ENCODE measurements at regions not wholly inside any gene's neighbourhood (a gene's known extent, or its start where the extent isn't known, plus 50 kb on each side); places are given as distances from the start of the nearest gene placed in this dataset.

DNA sequence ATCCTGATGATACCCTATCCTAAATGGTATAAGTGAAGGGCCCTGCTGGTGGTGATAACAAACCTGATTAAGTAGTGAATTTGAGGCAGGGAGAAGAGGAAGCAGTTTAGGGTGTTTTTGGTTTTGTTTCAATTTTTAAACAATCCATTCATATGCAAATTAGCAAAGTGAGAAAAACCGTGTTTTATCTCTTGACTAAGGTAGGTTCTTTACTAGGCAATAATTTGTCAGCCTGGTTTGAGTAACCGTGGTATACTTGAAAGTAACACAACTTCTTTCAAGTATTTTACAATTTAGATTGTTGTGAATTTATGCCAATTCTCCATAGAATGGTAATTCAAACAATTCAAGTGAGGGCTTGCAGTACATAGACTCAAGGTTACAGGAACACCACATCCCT is 177.8 kb upstream of the CD180 start:
- H3F3A ChIP-seq (ENCODE audit: insufficient read depth), result no peaks in the 10 kb centered on the region
- H3K79me2 ChIP-seq (ENCODE audit: insufficient read depth, low read length), result no peaks in the 10 kb centered on the region
- no peaks in the 10 kb centered on the region for H3K27me3 ChIP-seq (ENCODE audit: low read length)
- H3K4me2 ChIP-seq (ENCODE audit: low read depth, low read length, poor library complexity, severe bottlenecking), result no peak overlapping the region
- no peak for TF ChIP-seq EZH2phosphoT487 (conservative IDR thresholded peaks at IDR 0.05; ENCODE audit: low read length)
- TF ChIP-seq, protein P1, sequence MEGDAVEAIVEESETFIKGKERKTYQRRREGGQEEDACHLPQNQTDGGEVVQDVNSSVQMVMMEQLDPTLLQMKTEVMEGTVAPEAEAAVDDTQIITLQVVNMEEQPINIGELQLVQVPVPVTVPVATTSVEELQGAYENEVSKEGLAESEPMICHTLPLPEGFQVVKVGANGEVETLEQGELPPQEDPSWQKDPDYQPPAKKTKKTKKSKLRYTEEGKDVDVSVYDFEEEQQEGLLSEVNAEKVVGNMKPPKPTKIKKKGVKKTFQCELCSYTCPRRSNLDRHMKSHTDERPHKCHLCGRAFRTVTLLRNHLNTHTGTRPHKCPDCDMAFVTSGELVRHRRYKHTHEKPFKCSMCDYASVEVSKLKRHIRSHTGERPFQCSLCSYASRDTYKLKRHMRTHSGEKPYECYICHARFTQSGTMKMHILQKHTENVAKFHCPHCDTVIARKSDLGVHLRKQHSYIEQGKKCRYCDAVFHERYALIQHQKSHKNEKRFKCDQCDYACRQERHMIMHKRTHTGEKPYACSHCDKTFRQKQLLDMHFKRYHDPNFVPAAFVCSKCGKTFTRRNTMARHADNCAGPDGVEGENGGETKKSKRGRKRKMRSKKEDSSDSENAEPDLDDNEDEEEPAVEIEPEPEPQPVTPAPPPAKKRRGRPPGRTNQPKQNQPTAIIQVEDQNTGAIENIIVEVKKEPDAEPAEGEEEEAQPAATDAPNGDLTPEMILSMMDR (IDR thresholded peaks at IDR 0.05; ENCODE audit: insufficient read depth, low read length, poor library complexity, severe bottlenecking), result no peak
- no peaks in the 10 kb centered on the region for H4K20me1 ChIP-seq (ENCODE audit: low read depth, low read length)
- H3K4me3 ChIP-seq (ENCODE audit: insufficient read depth, low read length, poor library complexity, severe bottlenecking), result no peak overlapping the region
- H3K27ac ChIP-seq (ENCODE audit: low read depth, low read length), result no peak overlapping the region
- H3K9me2 ChIP-seq (replicated peaks; ENCODE audit: insufficient read depth, low read length), result no peaks in the 10 kb centered on the region
- no peak overlapping the region for H3K9ac ChIP-seq (ENCODE audit: low read length)
- no peaks in the 10 kb centered on the region for H3K9me3 ChIP-seq (ENCODE audit: insufficient read depth, low read length)
- no peaks in the 10 kb centered on the region for H3K36me3 ChIP-seq (ENCODE audit: low read length)
- H2AFZ ChIP-seq (ENCODE audit: low read depth, low read length, severe bottlenecking), result no peak overlapping the region

DNA sequence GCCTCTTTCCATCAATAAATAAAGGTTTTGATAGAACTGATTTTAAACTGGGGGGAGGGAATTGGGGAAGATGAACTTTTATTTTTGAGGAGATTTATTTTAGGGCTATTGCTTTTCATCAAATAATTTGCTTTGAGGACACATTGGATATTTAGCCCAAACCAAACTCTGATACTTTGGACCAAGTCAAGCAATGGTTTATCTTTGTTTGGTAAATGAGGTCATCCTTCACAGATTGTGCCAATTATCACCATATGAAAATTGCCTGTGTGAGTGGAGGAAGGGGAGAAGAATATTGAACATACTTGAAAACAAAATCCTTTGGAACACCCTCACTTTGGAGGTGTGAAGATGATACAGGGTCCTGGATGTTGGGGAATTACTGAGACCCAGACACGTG is 176.9 kb upstream of the CD180 start:
- Histone ChIP-seq H3K9me2 (replicated peaks; ENCODE audit: insufficient read depth, low read length) (no peaks in the 10 kb centered on the region), H3F3A (ENCODE audit: insufficient read depth) (no peaks in the 10 kb centered on the region), H3K9me3 (ENCODE audit: insufficient read depth, low read length) (no peaks in the 10 kb centered on the region), H4K20me1 (ENCODE audit: low read depth, low read length) (no peaks in the 10 kb centered on the region), H3K27ac (ENCODE audit: low read depth, low read length) (no peak overlapping the region), H3K9ac (ENCODE audit: low read length) (no peak overlapping the region), H2AFZ (ENCODE audit: low read depth, low read length, severe bottlenecking) (no peak overlapping the region), H3K36me3 (ENCODE audit: low read length) (no peaks in the 10 kb centered on the region), H3K4me3 (ENCODE audit: insufficient read depth, low read length, poor library complexity, severe bottlenecking) (no peak overlapping the region), H3K4me2 (ENCODE audit: low read depth, low read length, poor library complexity, severe bottlenecking) (no peak overlapping the region), H3K79me2 (ENCODE audit: insufficient read depth, low read length) (no peaks in the 10 kb centered on the region), H3K27me3 (ENCODE audit: low read length) (no peaks in the 10 kb centered on the region)
- TF ChIP-seq EZH2phosphoT487 (conservative IDR thresholded peaks at IDR 0.05; ENCODE audit: low read length), result no peak

DNA sequence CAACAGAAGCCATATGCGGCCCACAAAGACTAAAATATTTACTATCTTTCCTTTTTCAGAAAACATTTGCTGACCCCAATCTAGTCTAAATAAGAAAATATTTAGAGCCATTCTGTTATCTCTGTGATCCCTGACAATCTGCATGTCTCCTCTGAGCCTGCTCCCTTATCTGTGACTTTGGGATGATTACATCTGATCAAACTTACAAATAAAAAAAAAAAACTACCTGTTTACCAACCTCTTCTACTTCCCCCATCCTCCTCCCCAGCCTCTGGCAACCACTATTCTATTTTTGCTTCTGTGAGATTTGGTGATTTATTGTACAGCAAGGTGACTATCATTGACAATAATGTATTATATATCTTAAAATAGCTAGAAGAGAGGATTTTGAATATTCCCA is 176.3 kb upstream of the CD180 start:
- Histone ChIP-seq H3K36me3 (ENCODE audit: low read length) (no peaks in the 10 kb centered on the region), H3K9ac (ENCODE audit: low read length) (no peak overlapping the region), H3K9me2 (replicated peaks; ENCODE audit: insufficient read depth, low read length) (no peaks in the 10 kb centered on the region), H3K27ac (ENCODE audit: low read depth, low read length) (no peak overlapping the region), H3K79me2 (ENCODE audit: insufficient read depth, low read length) (no peaks in the 10 kb centered on the region), H3K9me3 (ENCODE audit: insufficient read depth, low read length) (no peaks in the 10 kb centered on the region), H3K27me3 (ENCODE audit: low read length) (no peaks in the 10 kb centered on the region), H3K4me3 (ENCODE audit: insufficient read depth, low read length, poor library complexity, severe bottlenecking) (no peak overlapping the region), H3K4me2 (ENCODE audit: low read depth, low read length, poor library complexity, severe bottlenecking) (no peak overlapping the region), H4K20me1 (ENCODE audit: low read depth, low read length) (no peaks in the 10 kb centered on the region), H3F3A (ENCODE audit: insufficient read depth) (no peaks in the 10 kb centered on the region), H2AFZ (ENCODE audit: low read depth, low read length, severe bottlenecking) (no peak overlapping the region)
- TF ChIP-seq, protein P1 (IDR thresholded peaks at IDR 0.05; ENCODE audit: insufficient read depth, low read length, poor library complexity, severe bottlenecking), result no peak
- TF ChIP-seq EZH2phosphoT487 (conservative IDR thresholded peaks at IDR 0.05; ENCODE audit: low read length), result no peak

DNA sequence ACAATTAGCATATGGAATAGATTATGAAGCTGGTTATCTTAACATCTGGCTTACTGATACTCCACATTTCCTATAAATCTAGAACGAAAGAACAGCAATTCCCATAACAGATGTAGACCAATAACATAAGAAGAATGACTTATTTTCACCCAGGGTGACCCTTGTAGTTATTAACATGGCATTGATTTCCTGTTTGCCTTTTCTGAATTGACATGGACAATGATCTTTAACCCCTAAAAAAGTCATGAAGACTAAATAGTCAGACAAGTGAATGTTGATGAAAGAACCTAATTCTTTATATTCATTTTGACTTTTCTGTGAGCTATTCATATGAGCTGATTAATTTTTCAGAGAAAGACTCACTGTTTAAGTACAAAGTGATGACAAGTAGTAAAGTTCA is 175.3 kb upstream of the CD180 start:
- Histone ChIP-seq H4K20me1 (ENCODE audit: low read depth, low read length) (no peaks in the 10 kb centered on the region), H3K9me2 (replicated peaks; ENCODE audit: insufficient read depth, low read length) (no peaks in the 10 kb centered on the region), H3F3A (ENCODE audit: insufficient read depth) (no peaks in the 10 kb centered on the region), H3K9me3 (ENCODE audit: insufficient read depth, low read length) (no peaks in the 10 kb centered on the region), H3K27me3 (ENCODE audit: low read length) (no peaks in the 10 kb centered on the region), H3K4me3 (ENCODE audit: insufficient read depth, low read length, poor library complexity, severe bottlenecking) (no peak overlapping the region), H2AFZ (ENCODE audit: low read depth, low read length, severe bottlenecking) (no peak overlapping the region), H3K36me3 (ENCODE audit: low read length) (no peaks in the 10 kb centered on the region), H3K4me2 (ENCODE audit: low read depth, low read length, poor library complexity, severe bottlenecking) (no peak overlapping the region), H3K27ac (ENCODE audit: low read depth, low read length) (no peak overlapping the region), H3K9ac (ENCODE audit: low read length) (no peak overlapping the region), H3K79me2 (ENCODE audit: insufficient read depth, low read length) (no peaks in the 10 kb centered on the region)
- TF ChIP-seq, protein P1 (IDR thresholded peaks at IDR 0.05; ENCODE audit: insufficient read depth, low read length, poor library complexity, severe bottlenecking), result no peak
- no peak for TF ChIP-seq EZH2phosphoT487 (conservative IDR thresholded peaks at IDR 0.05; ENCODE audit: low read length)
